Activated CD4-positive, alpha-beta T cell treated with anti-CD3 and anti-CD28 coated beads, Interleukin-10, Interleukin-2, amounts not matched to agents 100 ng/mL and 50 ng/mL, durations not matched to agents 16 hours and 8 hours (primary cell): ENCODE measurements at regions not wholly inside any gene's neighbourhood (a gene's known extent, or its start where the extent isn't known, plus 50 kb on each side); places are given as distances from the start of the nearest gene placed in this dataset.

ENCODE experiments used
- DNase-seq: peaks from one replicate; pipeline ENCODE4 v3.0.0-alpha.2; 2020

- peak; percentile 8 for DNase-seq
These were observed 61.6 kb downstream of the CCR1 start for GRCh38 chr3:46146548-46146947.

GRCh38 chr3:46146021-46146420, 62.1 kb downstream of the CCR1 start:
- no peak for DNase-seq

- DNase-seq, result no peak
These were observed 63.0 kb downstream of the CCR1 start for GRCh38 chr3:46145147-46145546.

- no peak for DNase-seq
These were observed 64.1 kb downstream of the CCR1 start for GRCh38 chr3:46143951-46144473.

GRCh38 chr3:46141813-46142212, 66.3 kb downstream of the CCR1 start:
- no peak for DNase-seq

- DNase-seq, result no peak
These were observed 69.5 kb downstream of the CCR1 start for GRCh38 chr3:46138581-46138980.

- DNase-seq, result peak; percentile 25
These were observed 72.6 kb downstream of the CCR1 start for GRCh38 chr3:46135475-46135874.

GRCh38 chr3:46133285-46133684, 74.8 kb downstream of the CCR1 start:
- no peak for DNase-seq

GRCh38 chr3:46132565-46132964, 75.5 kb downstream of the CCR1 start:
- no peak for DNase-seq

GRCh38 chr3:46131884-46132450, 76.1 kb downstream of the CCR1 start:
- no peak for DNase-seq

- DNase-seq, result no peak
These were observed 77.3 kb downstream of the CCR1 start for GRCh38 chr3:46130631-46131310.

- DNase-seq, result peak; percentile 35
These were observed 78.4 kb downstream of the CCR1 start for GRCh38 chr3:46129588-46130272.

- no peak for DNase-seq
These were observed 80.6 kb downstream of the CCR1 start for GRCh38 chr3:46127503-46127902.

- DNase-seq, result no peak
These were observed 83.6 kb downstream of the CCR1 start for GRCh38 chr3:46124216-46125177.

GRCh38 chr3:46123646-46124045, 84.5 kb downstream of the CCR1 start:
- no peak for DNase-seq

- no peak for DNase-seq
These were observed 86.0 kb downstream of the CCR1 start for GRCh38 chr3:46122091-46122490.

- DNase-seq, result no peak
These were observed 87.1 kb downstream of the CCR1 start for GRCh38 chr3:46120983-46121382.

GRCh38 chr3:46119709-46120498, 88.2 kb downstream of the CCR1 start:
- DNase-seq, result no peak

- no peak for DNase-seq
These were observed 88.9 kb downstream of the CCR1 start for GRCh38 chr3:46119253-46119652.

- no peak for DNase-seq
These were observed 89.7 kb upstream of the XCR1 start for GRCh38 chr3:46116996-46117395.

GRCh38 chr3:46114323-46114988, 87.2 kb upstream of the XCR1 start:
- no peak for DNase-seq

GRCh38 chr3:46113608-46114007, 86.3 kb upstream of the XCR1 start:
- peak; percentile 17 for DNase-seq
